WERI-Rb-1 (cell line): ENCODE measurements at regions not wholly inside any gene's neighbourhood (a gene's known extent, or its start where the extent isn't known, plus 50 kb on each side); places are given as distances from the start of the nearest gene placed in this dataset.

ENCODE experiments used
- DNase-seq: peaks from one replicate; pipeline ENCODE4 v3.0.0-alpha.2; 2020
- H3K27ac ChIP-seq: fragments of 250-450 bp; sonication (Bioruptor Pico); 2 replicates; pipeline ENCODE4 v1.5.1; 2020; ENCODE audit warnings: mild to moderate bottlenecking, moderate library complexity
- H3K27me3 ChIP-seq: fragments of 250-450 bp; sonication (Bioruptor Pico); 2 replicates; pipeline ENCODE4 v1.5.1; 2021; ENCODE audit warnings: mild to moderate bottlenecking, low read depth, moderate library complexity; ENCODE audit not compliant: insufficient read depth, severe bottlenecking
- H3K36me3 ChIP-seq: fragments of 250-450 bp; sonication (Bioruptor Pico); 2 replicates; pipeline ENCODE4 v1.5.1; 2020; ENCODE audit warnings: mild to moderate bottlenecking, moderate library complexity
- H3K4me3 ChIP-seq: 2 replicates; pipeline ENCODE4 v1.5.1; 2011; ENCODE audit warnings: low read depth, mild to moderate bottlenecking, control low read depth, low read length
- H3K9me3 ChIP-seq: fragments of 250-450 bp; sonication (Bioruptor Pico); 2 replicates; pipeline ENCODE4 v1.5.1; 2021; ENCODE audit warnings: mild to moderate bottlenecking, moderate library complexity; ENCODE audit not compliant: severe bottlenecking
- CTCF ChIP-seq: IDR thresholded peaks from 2 replicates; pipeline ENCODE4 v1.5.1; 2011; ENCODE audit warnings: low read depth, mild to moderate bottlenecking, control low read depth, inconsistent platforms, low read length

GRCh38 chr4:167785523-167785922 is 306.8 kb upstream of the ANXA10 start:
- Histone ChIP-seq H3K27ac (no peak overlapping the region), H3K9me3 (no peaks in the 10 kb centered on the region), H3K27me3 (no peaks in the 10 kb centered on the region), H3K4me3 (no peak overlapping the region), H3K36me3 (no peaks in the 10 kb centered on the region)
- no peak for TF ChIP-seq CTCF
- no peak for DNase-seq

GRCh38 chr4:167786504-167786903 is 305.8 kb upstream of the ANXA10 start:
- Histone ChIP-seq H3K36me3 (no peaks in the 10 kb centered on the region), H3K4me3 (no peak overlapping the region), H3K27me3 (no peaks in the 10 kb centered on the region), H3K9me3 (no peaks in the 10 kb centered on the region), H3K27ac (no peak overlapping the region)
- DNase-seq = no peak
- TF ChIP-seq CTCF = no peak

GRCh38 chr4:167787231-167787630 is 305.1 kb upstream of the ANXA10 start:
- H3K27ac ChIP-seq = no peak overlapping the region
- H3K4me3 ChIP-seq = no peak overlapping the region
- no peaks in the 10 kb centered on the region for H3K27me3 ChIP-seq
- no peaks in the 10 kb centered on the region for H3K36me3 ChIP-seq
- no peak for DNase-seq
- no peaks in the 10 kb centered on the region for H3K9me3 ChIP-seq
- TF ChIP-seq CTCF = no peak

- TF ChIP-seq CTCF = no peak
- no peaks in the 10 kb centered on the region for H3K9me3 ChIP-seq
- no peaks in the 10 kb centered on the region for H3K27me3 ChIP-seq
- DNase-seq = no peak
- H3K36me3 ChIP-seq = no peaks in the 10 kb centered on the region
- H3K27ac ChIP-seq = no peak overlapping the region
- no peak overlapping the region for H3K4me3 ChIP-seq
These were observed 289.7 kb upstream of the ANXA10 start for GRCh38 chr4:167802463-167803212.

- no peak for TF ChIP-seq CTCF
- H3K36me3 ChIP-seq = no peaks in the 10 kb centered on the region
- no peaks in the 10 kb centered on the region for H3K27me3 ChIP-seq
- H3K9me3 ChIP-seq = peaks cover 7% of the 10 kb centered on the region
- no peak overlapping the region for H3K27ac ChIP-seq
- no peak for DNase-seq
- H3K4me3 ChIP-seq = no peak overlapping the region
These were observed 280.4 kb upstream of the ANXA10 start for GRCh38 chr4:167811958-167812357.

- Histone ChIP-seq H3K27ac (no peak overlapping the region), H3K9me3 (no peaks in the 10 kb centered on the region), H3K27me3 (no peaks in the 10 kb centered on the region), H3K36me3 (no peaks in the 10 kb centered on the region), H3K4me3 (no peak overlapping the region)
- DNase-seq = no peak
- no peak for TF ChIP-seq CTCF
These were observed 266.1 kb upstream of the ANXA10 start for GRCh38 chr4:167826281-167826680.
